Neural progenitor cell (in vitro differentiated cells): ENCODE measurements at regions not wholly inside any gene's neighbourhood (a gene's known extent, or its start where the extent isn't known, plus 50 kb on each side); places are given as distances from the start of the nearest gene placed in this dataset.

Experiments
- DNase-seq: peaks from one replicate; pipeline ENCODE4 v3.0.0-alpha.2; 2016; ENCODE audit warnings: low spot score
- H2AFZ ChIP-seq: fragments of 200-600 bp; sonication (generic); replicated peaks from 2 replicates; pipeline ENCODE4 v1.6.1; 2016; ENCODE audit warnings: antibody characterized with exemption
- H3F3A ChIP-seq: fragments of 200-600 bp; sonication (generic); 2 replicates; pipeline ENCODE4 v1.6.1; 2016; ENCODE audit warnings: antibody characterized with exemption, low read depth
- H3K27ac ChIP-seq: fragments of 200-600 bp; sonication (generic); 2 replicates; pipeline ENCODE4 v1.5.1; 2016; ENCODE audit warnings: mild to moderate bottlenecking
- H3K27me3 ChIP-seq: fragments of 200-600 bp; sonication (generic); 2 replicates; pipeline ENCODE4 v1.6.1; 2016; ENCODE audit warnings: mild to moderate bottlenecking, moderate library complexity
- H3K36me3 ChIP-seq: fragments of 200-600 bp; sonication (generic); 2 replicates; pipeline ENCODE4 v1.5.1; 2016
- H3K4me1 ChIP-seq: fragments of 200-600 bp; sonication (generic); 2 replicates; pipeline ENCODE4 v1.6.1; 2016; ENCODE audit warnings: mixed run types
- H3K4me2 ChIP-seq: fragments of 200-600 bp; sonication (generic); 2 replicates; pipeline ENCODE4 v1.6.1; 2016
- H3K4me3 ChIP-seq: fragments of 200-600 bp; sonication (generic); 2 replicates; pipeline ENCODE4 v1.5.1; 2016
- H3K79me2 ChIP-seq: fragments of 200-600 bp; sonication (generic); 2 replicates; pipeline ENCODE4 v1.6.1; 2016; ENCODE audit warnings: low read depth
- H3K9ac ChIP-seq: fragments of 200-600 bp; sonication (generic); 2 replicates; pipeline ENCODE4 v1.6.1; 2016
- H3K9me3 ChIP-seq: fragments of 200-600 bp; sonication (generic); 2 replicates; pipeline ENCODE4 v1.5.1; 2016; ENCODE audit warnings: low read depth
- H4K20me1 ChIP-seq: fragments of 200-600 bp; sonication (generic); 2 replicates; pipeline ENCODE4 v1.6.1; 2016; ENCODE audit warnings: low read depth
- H3K27ac Mint-ChIP-seq: 3 replicates; pipeline ENCODE4 v1.8.0; 2021; ENCODE audit warnings: mixed read lengths
- H3K27me3 Mint-ChIP-seq: 2 replicates; pipeline ENCODE4 v1.8.0; 2022; ENCODE audit warnings: low read depth, mild to moderate bottlenecking, inconsistent platforms, moderate library complexity, mixed read lengths; ENCODE audit not compliant: insufficient read depth
- H3K36me3 Mint-ChIP-seq: 3 replicates; pipeline ENCODE4 v1.8.0; 2021; ENCODE audit warnings: mixed read lengths
- H3K4me1 Mint-ChIP-seq: 3 replicates; pipeline ENCODE4 v1.8.0; 2021; ENCODE audit warnings: mixed read lengths
- H3K4me3 Mint-ChIP-seq: 3 replicates; pipeline ENCODE4 v1.8.0; 2021; ENCODE audit warnings: mild to moderate bottlenecking, moderate library complexity, mixed read lengths
- H3K9me3 Mint-ChIP-seq: 3 replicates; pipeline ENCODE4 v1.8.0; 2020; ENCODE audit warnings: mixed read lengths
- EZH2 ChIP-seq: fragments of 200-600 bp; sonication (generic); IDR thresholded peaks from 2 replicates; pipeline ENCODE4 v1.6.1; 2017; ENCODE audit warnings: antibody characterized with exemption, mild to moderate bottlenecking, moderate library complexity
- EZH2phosphoT487 ChIP-seq: fragments of 200-600 bp; sonication (generic); IDR thresholded peaks from 2 replicates; pipeline ENCODE4 v1.6.1; 2017; ENCODE audit warnings: antibody characterized with exemption
- TF ChIP-seq, protein P1 (sequence below): fragments of 200-600 bp; sonication (generic); IDR thresholded peaks from 2 replicates; pipeline ENCODE4 v1.5.1; 2017; ENCODE audit warnings: antibody characterized with exemption, mild to moderate bottlenecking

DNA sequence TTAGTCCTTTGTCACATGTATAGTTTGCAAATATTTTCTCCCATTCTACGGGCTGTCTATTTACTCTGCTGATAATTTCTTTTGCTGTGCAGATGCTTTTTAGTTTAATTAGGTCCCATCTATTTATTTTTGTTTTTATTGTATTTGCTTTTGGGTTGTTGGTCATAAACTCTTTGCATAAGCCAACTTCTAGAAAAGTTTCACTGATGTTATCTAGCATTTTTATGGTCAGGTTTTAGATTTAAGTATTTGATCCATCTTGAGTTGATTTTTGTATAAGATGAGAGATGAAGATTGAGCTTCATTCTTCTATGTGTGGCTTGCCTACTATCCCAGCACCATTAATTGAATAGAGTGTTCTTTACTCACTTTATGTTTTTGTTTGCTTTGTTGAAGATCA, 1008.4 kb upstream of the ATXN7L3B start:
- Mint-ChIP-seq H3K9me3 (peaks cover 6% of the 10 kb centered on the region), H3K4me1 (peaks cover 5% of the 10 kb centered on the region), H3K27ac (no peak overlapping the region), H3K4me3 (no peak overlapping the region), H3K36me3 (no peaks in the 10 kb centered on the region), H3K27me3 (no peaks in the 10 kb centered on the region)
- TF ChIP-seq EZH2 = no peak
- TF ChIP-seq, protein P1, sequence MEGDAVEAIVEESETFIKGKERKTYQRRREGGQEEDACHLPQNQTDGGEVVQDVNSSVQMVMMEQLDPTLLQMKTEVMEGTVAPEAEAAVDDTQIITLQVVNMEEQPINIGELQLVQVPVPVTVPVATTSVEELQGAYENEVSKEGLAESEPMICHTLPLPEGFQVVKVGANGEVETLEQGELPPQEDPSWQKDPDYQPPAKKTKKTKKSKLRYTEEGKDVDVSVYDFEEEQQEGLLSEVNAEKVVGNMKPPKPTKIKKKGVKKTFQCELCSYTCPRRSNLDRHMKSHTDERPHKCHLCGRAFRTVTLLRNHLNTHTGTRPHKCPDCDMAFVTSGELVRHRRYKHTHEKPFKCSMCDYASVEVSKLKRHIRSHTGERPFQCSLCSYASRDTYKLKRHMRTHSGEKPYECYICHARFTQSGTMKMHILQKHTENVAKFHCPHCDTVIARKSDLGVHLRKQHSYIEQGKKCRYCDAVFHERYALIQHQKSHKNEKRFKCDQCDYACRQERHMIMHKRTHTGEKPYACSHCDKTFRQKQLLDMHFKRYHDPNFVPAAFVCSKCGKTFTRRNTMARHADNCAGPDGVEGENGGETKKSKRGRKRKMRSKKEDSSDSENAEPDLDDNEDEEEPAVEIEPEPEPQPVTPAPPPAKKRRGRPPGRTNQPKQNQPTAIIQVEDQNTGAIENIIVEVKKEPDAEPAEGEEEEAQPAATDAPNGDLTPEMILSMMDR = no peak
- no peak for TF ChIP-seq EZH2phosphoT487
- Histone ChIP-seq H3K4me1 (no peaks in the 10 kb centered on the region), H3K79me2 (no peaks in the 10 kb centered on the region), H3K27ac (no peak overlapping the region), H3K27me3 (no peaks in the 10 kb centered on the region), H3K4me2 (no peak overlapping the region), H3K36me3 (no peaks in the 10 kb centered on the region), H3F3A (no peaks in the 10 kb centered on the region), H4K20me1 (no peaks in the 10 kb centered on the region), H3K4me3 (no peak overlapping the region), H3K9ac (no peak overlapping the region), H3K9me3 (no peaks in the 10 kb centered on the region), H2AFZ (no peak overlapping the region)
- DNase-seq = no peak

DNA sequence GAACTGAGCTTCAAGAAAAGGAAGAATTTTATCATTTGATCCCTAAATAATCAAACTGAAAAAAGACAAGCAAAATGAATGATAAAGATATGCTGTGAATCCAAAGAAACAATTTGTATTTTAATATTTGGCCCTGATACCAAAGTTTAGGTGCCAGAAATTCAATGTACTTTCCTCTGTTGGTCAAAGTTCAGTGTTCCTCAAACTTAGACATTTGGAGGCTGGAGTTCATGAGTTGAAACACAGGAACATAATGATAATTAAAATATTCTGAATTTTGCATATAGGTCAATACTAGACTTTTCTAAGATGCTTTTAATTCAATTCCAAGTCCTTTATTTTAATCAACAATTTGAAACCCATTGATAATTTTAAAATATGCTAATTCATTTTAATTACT, 1007.7 kb upstream of the ATXN7L3B start:
- peaks cover 11% of the 10 kb centered on the region for H3K4me1 Mint-ChIP-seq
- TF ChIP-seq, protein P1 = no peak
- TF ChIP-seq EZH2 (no peak), EZH2phosphoT487 (no peak)

DNA sequence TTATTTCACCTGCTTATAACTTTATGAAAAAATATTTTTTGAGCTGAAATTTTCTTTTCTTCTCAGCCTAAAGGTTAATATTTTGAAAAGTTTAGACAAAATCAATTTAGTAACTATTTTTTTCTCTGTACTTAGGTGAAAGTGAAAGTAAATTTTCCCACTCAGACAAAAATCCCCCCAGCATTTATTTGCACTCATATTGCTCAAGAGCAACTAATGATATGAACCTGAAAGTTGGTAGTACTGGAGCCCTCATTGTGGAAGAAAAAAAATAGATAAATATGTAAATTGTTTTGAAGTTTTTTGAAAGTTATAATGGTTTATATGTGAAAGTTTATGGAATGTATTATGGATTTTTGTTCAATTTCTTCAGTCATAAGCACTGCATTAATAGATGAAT, 1005.9 kb upstream of the ATXN7L3B start:
- Histone ChIP-seq H3K27ac (no peak overlapping the region), H3K79me2 (no peaks in the 10 kb centered on the region), H3K4me2 (no peak overlapping the region), H3K36me3 (no peaks in the 10 kb centered on the region), H3K4me1 (peaks cover 12% of the 10 kb centered on the region), H3K27me3 (no peaks in the 10 kb centered on the region), H3K9ac (no peak overlapping the region), H2AFZ (no peak overlapping the region), H3K4me3 (no peak overlapping the region), H3F3A (no peaks in the 10 kb centered on the region), H4K20me1 (no peaks in the 10 kb centered on the region), H3K9me3 (no peaks in the 10 kb centered on the region)
- Mint-ChIP-seq H3K4me3 (no peak overlapping the region), H3K27me3 (no peaks in the 10 kb centered on the region), H3K27ac (no peak overlapping the region), H3K36me3 (no peaks in the 10 kb centered on the region), H3K9me3 (peaks cover 7% of the 10 kb centered on the region), H3K4me1 (peaks cover 20% of the 10 kb centered on the region)
- DNase-seq = no peak
- no peak for TF ChIP-seq EZH2phosphoT487
- TF ChIP-seq, protein P1 = no peak
- TF ChIP-seq EZH2 = no peak

More for the DNA sequence above, 1007.7 kb upstream of the ATXN7L3B start:
- no peak overlapping the region for H3K27ac ChIP-seq
- Mint-ChIP-seq H3K4me3 (no peak overlapping the region), H3K27ac (no peak overlapping the region), H3K36me3 (no peaks in the 10 kb centered on the region), H3K27me3 (no peaks in the 10 kb centered on the region), H3K9me3 (peaks cover 6% of the 10 kb centered on the region)
- H3K79me2 ChIP-seq = no peaks in the 10 kb centered on the region
- H3K27me3 ChIP-seq = no peaks in the 10 kb centered on the region
- H3K4me1 ChIP-seq = peaks cover under 1% of the 10 kb centered on the region
- H3K4me3 ChIP-seq = no peak overlapping the region
- H3K4me2 ChIP-seq = no peak overlapping the region
- no peaks in the 10 kb centered on the region for H3K36me3 ChIP-seq
- no peaks in the 10 kb centered on the region for H4K20me1 ChIP-seq
- H3K9ac ChIP-seq = no peak overlapping the region
- H2AFZ ChIP-seq = no peak overlapping the region
- no peaks in the 10 kb centered on the region for H3F3A ChIP-seq
- no peaks in the 10 kb centered on the region for H3K9me3 ChIP-seq
- no peak for DNase-seq
